ENCODE measurements at regions not wholly inside any gene's neighbourhood (a gene's known extent, or its start where the extent isn't known, plus 50 kb on each side); places are given as distances from the start of the nearest gene placed in this dataset.

- intact Hi-C loops (cut with micrococcal nuclease; ENCODE audit: unreplicated experiment): no loop called here
- no peak overlapping the region for H3K27ac ChIP-seq (ENCODE audit: low read depth, low read length, poor library complexity, severe bottlenecking)
- no peak overlapping the region for H2AFZ ChIP-seq (ENCODE audit: low read length)
- H3K4me2 ChIP-seq (ENCODE audit: low read length): no peak overlapping the region
- TF ChIP-seq EZH2phosphoT487 (IDR thresholded peaks at IDR 0.05; ENCODE audit: borderline replicate concordance, low read depth, low read length) (no peak), CTCF (conservative IDR thresholded peaks at IDR 0.05; ENCODE audit: low read length) (no peak)
- H3K4me1 ChIP-seq (ENCODE audit: insufficient read depth, low read length, poor library complexity, severe bottlenecking): no peaks in the 10 kb centered on the region
- DNase-seq (ENCODE audit: low spot score): no peak
- H3K79me2 ChIP-seq (ENCODE audit: insufficient read depth, low read depth, low read length): no peaks in the 10 kb centered on the region
- no peaks in the 10 kb centered on the region for H3K36me3 ChIP-seq (ENCODE audit: insufficient read depth, low read length)
- no peaks in the 10 kb centered on the region for H4K20me1 ChIP-seq (ENCODE audit: insufficient read depth, low read length)
- no peaks in the 10 kb centered on the region for H3K9me2 ChIP-seq (ENCODE audit: insufficient read depth, low read length)
- no peaks in the 10 kb centered on the region for H3K9me3 ChIP-seq (ENCODE audit: low read length)
- ChIA-PET POLR2A (interaction anchor here (0.6 kb wide), 1 partner anchor 208 kb away, joined by 3 read pairs; no protein-coding TSS in a partner anchor), CTCF (ENCODE audit: unreplicated experiment) (no interaction called here)
- H3K4me3 ChIP-seq (ENCODE audit: low read depth, low read length, poor library complexity, severe bottlenecking): no peak overlapping the region
- BruUV-seq (replicated peaks): no TSS peak
Measured at GRCh38 chr4:177080388-177080787, 229.3 kb upstream of the NEIL3 start.

GRCh38 chr4:177087060-177087459, 222.6 kb upstream of the NEIL3 start:
- BruUV-seq (replicated peaks): no TSS peak
- Histone ChIP-seq H3K9me2 (ENCODE audit: insufficient read depth, low read length) (no peaks in the 10 kb centered on the region), H3K9me3 (ENCODE audit: low read length) (no peaks in the 10 kb centered on the region), H3K4me3 (ENCODE audit: low read depth, low read length, poor library complexity, severe bottlenecking) (no peak overlapping the region), H3K4me1 (ENCODE audit: insufficient read depth, low read length, poor library complexity, severe bottlenecking) (no peaks in the 10 kb centered on the region), H2AFZ (ENCODE audit: low read length) (no peak overlapping the region), H3K79me2 (ENCODE audit: insufficient read depth, low read depth, low read length) (no peaks in the 10 kb centered on the region), H4K20me1 (ENCODE audit: insufficient read depth, low read length) (no peaks in the 10 kb centered on the region), H3K27ac (ENCODE audit: low read depth, low read length, poor library complexity, severe bottlenecking) (no peak overlapping the region), H3K4me2 (ENCODE audit: low read length) (no peak overlapping the region), H3K36me3 (ENCODE audit: insufficient read depth, low read length) (no peaks in the 10 kb centered on the region)
- CTCF ChIA-PET (ENCODE audit: unreplicated experiment): no interaction called here
- intact Hi-C loops (cut with micrococcal nuclease; ENCODE audit: unreplicated experiment): no loop called here
- DNase-seq (ENCODE audit: low spot score): no peak
- TF ChIP-seq EZH2phosphoT487 (IDR thresholded peaks at IDR 0.05; ENCODE audit: borderline replicate concordance, low read depth, low read length) (no peak), CTCF (conservative IDR thresholded peaks at IDR 0.05; ENCODE audit: low read length) (no peak)
- POLR2A ChIA-PET: no interaction called here

- DNase-seq (ENCODE audit: low spot score): no peak
- no peak overlapping the region for H3K4me2 ChIP-seq (ENCODE audit: low read length)
- no peak overlapping the region for H3K4me3 ChIP-seq (ENCODE audit: low read depth, low read length, poor library complexity, severe bottlenecking)
- no peak overlapping the region for H3K27ac ChIP-seq (ENCODE audit: low read depth, low read length, poor library complexity, severe bottlenecking)
- intact Hi-C loops (cut with micrococcal nuclease; ENCODE audit: unreplicated experiment): no loop called here
- no peak for TF ChIP-seq EZH2phosphoT487 (IDR thresholded peaks at IDR 0.05; ENCODE audit: borderline replicate concordance, low read depth, low read length)
- TF ChIP-seq CTCF (conservative IDR thresholded peaks at IDR 0.05; ENCODE audit: low read length): no peak
- H3K9me3 ChIP-seq (ENCODE audit: low read length): no peaks in the 10 kb centered on the region
- H4K20me1 ChIP-seq (ENCODE audit: insufficient read depth, low read length): no peaks in the 10 kb centered on the region
- no peaks in the 10 kb centered on the region for H3K4me1 ChIP-seq (ENCODE audit: insufficient read depth, low read length, poor library complexity, severe bottlenecking)
- no TSS peak for BruUV-seq (replicated peaks)
- POLR2A ChIA-PET: interaction anchor here (0.7 kb wide), 1 partner anchor 84 kb away, joined by 3 read pairs; no protein-coding TSS in a partner anchor
- no peaks in the 10 kb centered on the region for H3K79me2 ChIP-seq (ENCODE audit: insufficient read depth, low read depth, low read length)
- CTCF ChIA-PET (ENCODE audit: unreplicated experiment): no interaction called here
- no peaks in the 10 kb centered on the region for H3K36me3 ChIP-seq (ENCODE audit: insufficient read depth, low read length)
- no peaks in the 10 kb centered on the region for H3K9me2 ChIP-seq (ENCODE audit: insufficient read depth, low read length)
- no peak overlapping the region for H2AFZ ChIP-seq (ENCODE audit: low read length)
Measured at GRCh38 chr4:177087499-177087898, 222.2 kb upstream of the NEIL3 start.
